Vagina (tissue), 2 donors: ENCODE measurements at regions not wholly inside any gene's neighbourhood (a gene's known extent, or its start where the extent isn't known, plus 50 kb on each side); places are given as distances from the start of the nearest gene placed in this dataset.

Experiments used
- POLR2A ChIP-seq, 2 donors: fragments of 450-650 bp; IDR thresholded peaks; one replicate each; pipeline ENCODE4 v1.6.1; 2017; ENCODE audit warnings: antibody characterized with exemption in 2 of 2, mild to moderate bottlenecking in 2 of 2, moderate library complexity in 2 of 2
- POLR2AphosphoS5 ChIP-seq, 2 donors: sonication (generic); formaldehyde crosslinking; IDR thresholded peaks; one replicate each; pipeline ENCODE4 v1.9.0; 2017; ENCODE audit warnings: antibody characterized with exemption in 2 of 2, mild to moderate bottlenecking in 2 of 2, low read depth in 1 of 2; ENCODE audit not compliant: insufficient read depth in 1 of 2
- TF ChIP-seq, protein P1 (sequence below), 3 experiments: fragments of 450-650 bp in 2 of 3; fragments of 200-600 bp in 1 of 3; sonication (generic) in 1 of 3; IDR thresholded peaks; one replicate each; pipeline ENCODE4 v1.5.1; 2017 to 2019; ENCODE audit warnings: antibody characterized with exemption in 3 of 3, mild to moderate bottlenecking in 2 of 3, moderate library complexity in 2 of 3

DNA sequence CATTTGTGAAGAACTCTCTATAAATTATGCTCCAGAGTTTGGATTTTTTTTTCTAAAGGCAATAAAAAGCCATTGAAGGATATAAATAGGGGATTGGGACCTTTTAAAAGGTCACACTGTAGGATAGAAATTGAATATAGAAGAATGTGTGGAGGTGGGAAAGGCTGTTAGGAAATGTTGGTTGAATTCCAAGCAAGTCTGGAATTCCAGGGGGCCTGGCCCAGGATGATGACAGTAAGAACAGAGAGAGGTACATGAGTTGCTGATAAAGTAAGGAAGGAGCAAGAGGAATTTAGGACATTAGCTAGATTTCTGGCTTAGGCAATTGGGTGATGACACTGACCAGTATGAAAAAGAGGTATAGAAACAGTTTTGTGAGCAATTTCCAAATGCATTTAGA is 95.4 kb upstream of the USP38 start:
- TF ChIP-seq, protein P1, sequence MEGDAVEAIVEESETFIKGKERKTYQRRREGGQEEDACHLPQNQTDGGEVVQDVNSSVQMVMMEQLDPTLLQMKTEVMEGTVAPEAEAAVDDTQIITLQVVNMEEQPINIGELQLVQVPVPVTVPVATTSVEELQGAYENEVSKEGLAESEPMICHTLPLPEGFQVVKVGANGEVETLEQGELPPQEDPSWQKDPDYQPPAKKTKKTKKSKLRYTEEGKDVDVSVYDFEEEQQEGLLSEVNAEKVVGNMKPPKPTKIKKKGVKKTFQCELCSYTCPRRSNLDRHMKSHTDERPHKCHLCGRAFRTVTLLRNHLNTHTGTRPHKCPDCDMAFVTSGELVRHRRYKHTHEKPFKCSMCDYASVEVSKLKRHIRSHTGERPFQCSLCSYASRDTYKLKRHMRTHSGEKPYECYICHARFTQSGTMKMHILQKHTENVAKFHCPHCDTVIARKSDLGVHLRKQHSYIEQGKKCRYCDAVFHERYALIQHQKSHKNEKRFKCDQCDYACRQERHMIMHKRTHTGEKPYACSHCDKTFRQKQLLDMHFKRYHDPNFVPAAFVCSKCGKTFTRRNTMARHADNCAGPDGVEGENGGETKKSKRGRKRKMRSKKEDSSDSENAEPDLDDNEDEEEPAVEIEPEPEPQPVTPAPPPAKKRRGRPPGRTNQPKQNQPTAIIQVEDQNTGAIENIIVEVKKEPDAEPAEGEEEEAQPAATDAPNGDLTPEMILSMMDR (IDR thresholded peaks at IDR 0.05) = no peak
- TF ChIP-seq POLR2A (IDR thresholded peaks at IDR 0.05) = no peak
- TF ChIP-seq POLR2AphosphoS5 (IDR thresholded peaks at IDR 0.05; ENCODE audit: insufficient read depth in 1 of 2, low read depth in 1 of 2) = no peak
